Midbrain (tissue), 1 donor: ENCODE measurements at regions not wholly inside any gene's neighbourhood (a gene's known extent, or its start where the extent isn't known, plus 50 kb on each side); places are given as distances from the start of the nearest gene placed in this dataset.

ENCODE experiments used
- DNase-seq: peaks from one replicate; lab custom pipeline; 2025; lab: John Stamatoyannopoulos, UW

DNA sequence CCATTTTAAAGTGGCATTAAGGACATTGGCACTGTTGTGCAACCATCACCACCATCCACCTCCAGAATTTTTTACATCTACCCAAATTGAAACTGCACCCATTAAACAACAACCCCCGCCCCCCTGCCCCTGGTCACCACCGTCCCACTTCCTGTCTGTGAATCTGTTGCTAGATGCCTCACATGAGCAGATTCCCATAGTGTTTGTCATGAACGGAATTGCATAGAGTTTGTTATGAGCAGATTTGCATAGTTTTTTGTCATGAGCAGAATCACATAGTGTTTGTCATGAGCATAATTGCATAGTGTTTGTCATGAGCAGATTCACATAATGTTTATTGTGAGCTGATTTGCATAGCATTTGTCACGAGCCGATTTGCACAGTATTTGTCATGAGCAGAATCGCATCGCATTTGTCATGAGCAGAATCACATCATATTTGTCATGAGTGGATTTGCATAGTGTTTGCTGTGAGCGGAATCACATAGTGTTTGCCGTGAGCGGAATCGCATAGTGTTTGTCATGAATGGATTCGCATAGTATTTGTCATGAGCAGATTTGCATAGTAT is 54.0 kb upstream of the GTF3A start:
- no peak for DNase-seq

DNA sequence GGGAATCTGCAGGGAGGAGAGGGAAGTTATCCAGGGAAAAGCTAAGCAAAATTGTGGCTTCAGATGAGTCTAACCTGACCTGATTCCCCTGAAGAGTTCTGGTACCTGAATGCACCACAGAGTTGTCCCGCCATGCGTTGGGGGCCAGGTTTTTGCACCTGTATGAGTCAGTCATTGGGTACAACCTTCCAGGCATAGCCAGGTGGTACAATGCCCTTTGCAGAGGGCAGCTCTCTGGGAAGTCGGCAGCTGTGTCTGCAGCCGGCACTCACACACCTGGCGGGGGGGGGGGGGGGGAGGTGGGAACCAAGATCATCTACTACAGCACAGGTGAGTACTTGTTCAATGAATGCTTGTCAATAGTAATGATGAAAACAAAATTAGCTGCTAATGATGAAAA is 52.5 kb upstream of the GTF3A start:
- DNase-seq = no peak

DNA sequence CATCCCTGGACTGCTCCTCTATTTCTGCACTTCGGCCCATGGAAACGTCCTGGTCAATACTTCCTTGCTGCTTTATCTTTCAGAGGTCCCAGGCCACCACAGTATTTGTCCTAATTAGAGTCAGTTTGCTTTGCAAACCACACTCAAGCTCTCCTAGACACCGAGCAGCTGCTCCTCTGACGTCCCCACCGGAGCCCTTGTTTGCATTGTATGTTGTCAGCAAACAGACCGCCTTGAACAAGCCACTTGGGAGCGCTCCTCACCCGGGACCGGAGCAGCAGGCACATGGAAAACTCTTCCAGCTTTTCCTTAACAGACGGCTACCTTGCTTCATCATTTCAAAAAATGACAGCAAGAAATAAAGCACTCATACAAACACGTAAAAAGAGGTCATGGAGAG is 51.5 kb upstream of the GTF3A start:
- DNase-seq = no peak

DNA sequence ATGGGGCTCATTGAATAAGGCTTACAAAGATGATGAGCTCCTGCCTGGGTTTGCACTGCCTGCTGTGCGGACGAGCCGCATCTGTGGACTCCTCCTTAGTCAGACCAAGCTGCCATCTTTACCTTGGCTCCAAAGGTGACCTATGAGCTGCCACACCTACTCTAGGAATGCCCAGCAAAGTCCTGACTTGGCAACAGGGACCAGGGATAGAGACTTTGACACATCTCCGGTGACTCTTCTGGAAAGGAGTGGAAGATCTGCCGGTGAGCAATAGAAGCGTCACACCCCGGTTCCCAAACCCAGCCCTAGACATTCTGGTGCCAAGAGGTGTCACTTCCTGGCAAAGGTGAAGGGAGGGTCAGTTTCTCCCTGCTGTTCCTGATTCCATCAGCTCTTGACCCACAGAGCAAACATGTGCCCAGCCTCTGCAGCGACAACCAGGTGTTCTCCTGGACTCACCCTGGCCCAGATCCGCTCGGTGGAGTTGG is 50.2 kb upstream of the GTF3A start:
- DNase-seq = no peak
